Renal pelvis (tissue), 1 donor: ENCODE measurements at regions not wholly inside any gene's neighbourhood (a gene's known extent, or its start where the extent isn't known, plus 50 kb on each side); places are given as distances from the start of the nearest gene placed in this dataset.
A peak's percentile ranks its signal among the peaks of the same experiment; 100 is the strongest.

ENCODE experiments used
- DNase-seq: peaks from one replicate; pipeline ENCODE4 v3.0.0-alpha.2; 2013

DNA sequence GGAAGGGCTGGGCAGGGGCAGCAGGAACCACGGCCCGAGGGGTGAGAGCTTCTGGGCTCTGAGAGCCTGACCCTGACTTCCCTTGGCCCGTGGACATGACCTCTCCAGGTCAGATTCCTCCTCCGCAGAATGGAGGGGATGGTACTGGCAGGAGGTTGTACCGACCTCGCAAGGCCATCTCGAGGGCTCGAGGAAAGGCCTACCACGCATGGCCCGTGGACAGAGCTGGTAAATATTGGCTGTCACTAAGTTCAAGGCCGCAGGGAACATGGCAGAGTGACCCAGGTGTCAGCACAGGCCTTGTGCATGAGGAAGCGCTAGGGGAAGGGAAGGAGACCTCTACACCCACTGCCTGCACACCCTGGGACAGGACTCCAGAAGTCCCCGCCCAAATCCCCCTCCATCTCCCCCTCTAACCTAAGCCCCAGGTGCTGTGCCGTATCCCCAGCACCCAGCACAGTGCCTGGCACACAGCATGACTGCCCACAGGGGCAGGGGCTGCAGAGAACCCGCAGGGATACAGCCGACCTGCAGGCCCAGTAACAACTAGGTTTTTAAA lies 54.9 kb upstream of the PPP2R5C start:
- DNase-seq, result no peak

GRCh38 chr14:101707068-101707842 lies 54.3 kb upstream of the PPP2R5C start:
- peak; percentile 88 for DNase-seq

- DNase-seq, result no peak
Measured at GRCh38 chr14:101707863-101708620, 53.5 kb upstream of the PPP2R5C start.

DNA sequence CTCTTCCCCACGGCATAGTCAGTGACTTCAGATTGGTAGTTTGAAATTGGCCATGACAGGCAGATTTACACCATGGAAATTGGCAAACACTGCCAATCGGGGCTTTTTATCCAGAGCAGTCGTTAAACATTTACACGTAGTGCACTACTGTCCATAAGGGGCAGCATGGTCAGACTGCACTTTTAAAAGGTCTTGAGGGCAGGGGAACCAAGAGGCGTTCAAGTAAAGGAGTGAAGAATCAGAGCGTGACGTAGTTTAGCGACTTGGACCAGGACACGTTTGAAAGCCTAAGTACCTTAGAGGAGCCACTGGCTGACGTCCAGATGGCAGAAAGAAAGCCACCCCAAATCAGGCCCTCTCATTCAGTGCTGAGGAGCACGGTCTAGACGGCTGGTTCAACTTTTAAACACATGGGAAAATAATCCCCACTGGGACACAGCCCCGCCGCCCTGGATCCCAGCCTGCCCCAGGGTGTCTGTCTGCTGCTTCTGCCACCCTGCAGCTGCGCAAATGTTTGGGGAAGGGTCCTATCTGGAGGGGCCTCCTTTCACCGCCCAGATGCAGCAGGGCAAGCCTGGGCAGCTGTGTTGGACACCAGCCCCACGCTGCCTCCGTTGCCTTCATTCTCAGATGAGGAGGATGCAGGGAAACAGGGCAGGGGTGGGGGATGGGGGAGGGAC lies 52.5 kb upstream of the PPP2R5C start:
- no peak for DNase-seq

- no peak for DNase-seq
Measured at GRCh38 chr14:101709533-101709881, 52.0 kb upstream of the PPP2R5C start.

DNA sequence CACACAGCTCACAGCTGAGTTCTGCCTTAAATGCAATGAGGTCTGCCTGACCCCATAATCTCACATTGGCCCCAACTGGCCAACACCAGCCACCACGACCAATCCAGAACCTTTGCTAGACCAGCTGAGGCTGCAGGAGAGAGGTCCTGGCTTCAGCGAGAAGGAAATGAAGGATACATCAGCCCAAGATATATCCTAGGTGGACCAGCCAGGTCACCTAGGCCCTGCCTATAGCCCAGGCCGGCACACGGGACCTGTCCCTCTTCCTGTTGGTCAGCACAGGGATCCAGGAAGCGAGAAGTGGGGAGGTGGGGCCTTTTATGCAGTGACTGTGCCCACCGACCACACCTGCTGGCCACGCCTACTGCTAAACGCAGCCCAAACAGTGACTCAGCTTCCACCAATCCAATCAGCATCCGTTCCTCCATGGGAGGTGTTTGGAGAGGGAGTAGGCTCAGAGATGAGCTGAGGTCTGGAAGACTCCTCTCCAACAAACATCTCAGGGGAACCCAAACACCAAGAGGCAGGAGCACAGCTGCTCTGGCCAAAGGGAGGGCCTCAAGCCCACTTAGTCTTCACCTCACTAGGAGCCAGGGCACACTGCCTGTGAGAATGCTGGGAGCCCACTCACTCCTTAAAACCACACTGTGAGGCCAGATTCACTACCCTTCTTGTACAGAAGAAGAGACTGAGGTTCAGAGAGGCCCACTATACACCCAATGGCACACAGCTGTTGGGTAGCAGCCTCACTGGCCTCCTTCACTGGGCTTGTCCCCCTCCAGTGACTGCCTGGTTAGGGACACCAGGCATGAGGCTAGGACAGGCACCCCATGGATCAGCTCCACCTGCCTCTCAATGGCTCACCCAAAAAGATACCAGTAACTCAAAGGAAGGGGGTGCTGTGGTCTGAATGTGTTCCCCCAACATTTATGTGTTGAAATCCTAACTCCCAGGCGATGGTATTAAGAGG lies 51.3 kb upstream of the PPP2R5C start:
- no peak for DNase-seq

DNA sequence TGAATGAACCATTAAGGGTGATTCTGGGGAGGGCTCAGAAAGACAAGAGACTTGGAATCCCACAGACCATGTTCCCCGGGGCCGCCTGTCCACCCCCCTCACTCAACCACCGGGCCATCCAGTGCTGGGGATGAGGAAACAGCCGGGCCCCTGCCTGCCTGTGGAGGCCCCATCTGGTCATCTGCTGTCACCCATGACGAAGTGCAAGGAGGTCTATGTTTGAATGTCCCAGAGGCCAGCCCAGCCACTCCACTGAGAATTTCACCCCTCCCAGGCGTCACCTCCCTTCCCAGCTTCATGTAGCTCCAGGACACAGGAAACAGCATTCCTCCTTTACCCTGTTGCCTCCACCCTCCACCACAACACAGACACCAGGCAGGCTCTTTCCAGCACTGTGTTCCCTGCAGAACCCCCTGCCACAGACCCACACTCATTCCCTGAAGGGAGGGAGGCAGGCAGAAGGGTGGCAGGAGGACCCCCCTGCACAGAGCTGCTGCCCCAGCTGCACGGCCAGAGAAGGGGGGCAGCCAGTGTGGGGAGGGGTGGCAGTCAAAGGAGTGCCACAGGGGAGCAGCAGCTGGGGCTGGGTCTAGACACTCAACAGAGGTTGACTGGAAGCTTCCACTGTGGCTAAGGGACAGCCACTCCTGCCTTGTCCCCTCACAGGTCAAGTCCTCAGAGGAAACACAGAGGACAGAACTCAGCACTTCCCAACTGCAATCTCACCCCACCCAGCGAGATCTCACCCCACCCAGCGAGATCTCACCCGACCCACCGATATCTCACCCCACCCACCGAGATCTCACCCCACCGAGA lies 50.3 kb upstream of the PPP2R5C start:
- DNase-seq, result no peak
